HEK293 (cell line): ENCODE measurements at regions not wholly inside any gene's neighbourhood (a gene's known extent, or its start where the extent isn't known, plus 50 kb on each side); places are given as distances from the start of the nearest gene placed in this dataset.

ENCODE experiments used
- KLF8 ChIP-seq: fragments of 450-650 bp; formaldehyde crosslinking; IDR thresholded peaks from 2 replicates; pipeline ENCODE4 v1.5.1; 2016; ENCODE audit warnings: missing biosample characterization, missing genetic modification characterization
- MZF1 ChIP-seq: fragments of 450-650 bp; formaldehyde crosslinking; IDR thresholded peaks from 2 replicates; pipeline ENCODE4 v1.5.1; 2017; ENCODE audit warnings: missing biosample characterization, missing genetic modification characterization, borderline replicate concordance
- ZEB2 ChIP-seq: fragments of 450-650 bp; formaldehyde crosslinking; IDR thresholded peaks from 2 replicates; pipeline ENCODE4 v1.5.1; 2016; ENCODE audit warnings: missing biosample characterization, missing genetic modification characterization
- ZNF138 ChIP-seq: fragments of 450-650 bp; formaldehyde crosslinking; IDR thresholded peaks from 2 replicates; pipeline ENCODE4 v1.5.1; 2016; ENCODE audit warnings: missing biosample characterization, missing genetic modification characterization, borderline replicate concordance
- ZNF214 ChIP-seq: fragments of 450-650 bp; formaldehyde crosslinking; IDR thresholded peaks from 2 replicates; pipeline ENCODE4 v1.5.1; 2017; ENCODE audit warnings: missing biosample characterization, mild to moderate bottlenecking, missing genetic modification characterization, borderline replicate concordance
- ZNF37A ChIP-seq: fragments of 450-650 bp; IDR thresholded peaks from 2 replicates; pipeline ENCODE4 v1.5.1; 2018; ENCODE audit warnings: missing biosample characterization, missing genetic modification characterization
- ZNF548 ChIP-seq: fragments of 450-650 bp; formaldehyde crosslinking; IDR thresholded peaks from 2 replicates; pipeline ENCODE4 v1.5.1; 2016; ENCODE audit warnings: missing biosample characterization, missing genetic modification characterization
- ZNF555 ChIP-seq: fragments of 450-650 bp; formaldehyde crosslinking; conservative IDR thresholded peaks from 2 replicates; pipeline ENCODE4 v1.5.1; 2017; ENCODE audit warnings: missing biosample characterization, mild to moderate bottlenecking, missing genetic modification characterization, inconsistent platforms
- TF ChIP-seq, protein P1 (sequence below): fragments of 450-650 bp; formaldehyde crosslinking; IDR thresholded peaks from 2 replicates; pipeline ENCODE4 v1.5.1; 2017; ENCODE audit warnings: missing biosample characterization, missing genetic modification characterization
- TF ChIP-seq, protein P2 (sequence below): fragments of 450-650 bp; formaldehyde crosslinking; IDR thresholded peaks from 2 replicates; pipeline ENCODE4 v1.5.1; 2017; ENCODE audit warnings: missing biosample characterization, missing genetic modification characterization
- TF ChIP-seq, protein P3 (sequence below): fragments of 450-650 bp; formaldehyde crosslinking; IDR thresholded peaks from 2 replicates; pipeline ENCODE4 v1.5.1; 2016; ENCODE audit warnings: missing biosample characterization, missing genetic modification characterization

DNA sequence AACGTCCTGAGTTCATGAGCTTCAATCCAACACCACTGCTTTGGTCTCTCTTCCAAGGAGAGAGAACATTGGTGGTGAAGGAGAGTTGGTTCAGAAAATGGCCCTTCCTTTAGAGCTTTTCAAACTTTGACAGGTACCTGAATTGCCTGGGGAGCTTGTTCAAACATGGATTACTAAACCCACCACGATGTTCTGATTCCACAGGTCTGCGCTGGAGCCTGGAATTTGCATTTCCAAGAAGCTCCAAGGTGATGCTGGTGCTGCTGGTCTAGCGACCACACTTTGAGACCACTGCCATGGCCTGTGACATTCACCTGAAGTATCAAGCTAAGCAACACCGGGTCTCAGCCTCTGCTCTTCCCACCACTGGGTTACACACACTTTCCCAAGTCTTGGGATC lies 60.2 kb downstream of the GSX1 start:
- TF ChIP-seq, protein P1, sequence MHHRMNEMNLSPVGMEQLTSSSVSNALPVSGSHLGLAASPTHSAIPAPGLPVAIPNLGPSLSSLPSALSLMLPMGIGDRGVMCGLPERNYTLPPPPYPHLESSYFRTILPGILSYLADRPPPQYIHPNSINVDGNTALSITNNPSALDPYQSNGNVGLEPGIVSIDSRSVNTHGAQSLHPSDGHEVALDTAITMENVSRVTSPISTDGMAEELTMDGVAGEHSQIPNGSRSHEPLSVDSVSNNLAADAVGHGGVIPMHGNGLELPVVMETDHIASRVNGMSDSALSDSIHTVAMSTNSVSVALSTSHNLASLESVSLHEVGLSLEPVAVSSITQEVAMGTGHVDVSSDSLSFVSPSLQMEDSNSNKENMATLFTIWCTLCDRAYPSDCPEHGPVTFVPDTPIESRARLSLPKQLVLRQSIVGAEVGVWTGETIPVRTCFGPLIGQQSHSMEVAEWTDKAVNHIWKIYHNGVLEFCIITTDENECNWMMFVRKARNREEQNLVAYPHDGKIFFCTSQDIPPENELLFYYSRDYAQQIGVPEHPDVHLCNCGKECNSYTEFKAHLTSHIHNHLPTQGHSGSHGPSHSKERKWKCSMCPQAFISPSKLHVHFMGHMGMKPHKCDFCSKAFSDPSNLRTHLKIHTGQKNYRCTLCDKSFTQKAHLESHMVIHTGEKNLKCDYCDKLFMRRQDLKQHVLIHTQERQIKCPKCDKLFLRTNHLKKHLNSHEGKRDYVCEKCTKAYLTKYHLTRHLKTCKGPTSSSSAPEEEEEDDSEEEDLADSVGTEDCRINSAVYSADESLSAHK: no peak
- no peak for TF ChIP-seq ZEB2
- TF ChIP-seq, protein P2, sequence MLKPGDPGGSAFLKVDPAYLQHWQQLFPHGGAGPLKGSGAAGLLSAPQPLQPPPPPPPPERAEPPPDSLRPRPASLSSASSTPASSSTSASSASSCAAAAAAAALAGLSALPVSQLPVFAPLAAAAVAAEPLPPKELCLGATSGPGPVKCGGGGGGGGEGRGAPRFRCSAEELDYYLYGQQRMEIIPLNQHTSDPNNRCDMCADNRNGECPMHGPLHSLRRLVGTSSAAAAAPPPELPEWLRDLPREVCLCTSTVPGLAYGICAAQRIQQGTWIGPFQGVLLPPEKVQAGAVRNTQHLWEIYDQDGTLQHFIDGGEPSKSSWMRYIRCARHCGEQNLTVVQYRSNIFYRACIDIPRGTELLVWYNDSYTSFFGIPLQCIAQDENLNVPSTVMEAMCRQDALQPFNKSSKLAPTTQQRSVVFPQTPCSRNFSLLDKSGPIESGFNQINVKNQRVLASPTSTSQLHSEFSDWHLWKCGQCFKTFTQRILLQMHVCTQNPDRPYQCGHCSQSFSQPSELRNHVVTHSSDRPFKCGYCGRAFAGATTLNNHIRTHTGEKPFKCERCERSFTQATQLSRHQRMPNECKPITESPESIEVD (tag by site-specific recombination): no peak
- no peak for TF ChIP-seq ZNF214 (tag by site-specific recombination)
- TF ChIP-seq, protein P3, sequence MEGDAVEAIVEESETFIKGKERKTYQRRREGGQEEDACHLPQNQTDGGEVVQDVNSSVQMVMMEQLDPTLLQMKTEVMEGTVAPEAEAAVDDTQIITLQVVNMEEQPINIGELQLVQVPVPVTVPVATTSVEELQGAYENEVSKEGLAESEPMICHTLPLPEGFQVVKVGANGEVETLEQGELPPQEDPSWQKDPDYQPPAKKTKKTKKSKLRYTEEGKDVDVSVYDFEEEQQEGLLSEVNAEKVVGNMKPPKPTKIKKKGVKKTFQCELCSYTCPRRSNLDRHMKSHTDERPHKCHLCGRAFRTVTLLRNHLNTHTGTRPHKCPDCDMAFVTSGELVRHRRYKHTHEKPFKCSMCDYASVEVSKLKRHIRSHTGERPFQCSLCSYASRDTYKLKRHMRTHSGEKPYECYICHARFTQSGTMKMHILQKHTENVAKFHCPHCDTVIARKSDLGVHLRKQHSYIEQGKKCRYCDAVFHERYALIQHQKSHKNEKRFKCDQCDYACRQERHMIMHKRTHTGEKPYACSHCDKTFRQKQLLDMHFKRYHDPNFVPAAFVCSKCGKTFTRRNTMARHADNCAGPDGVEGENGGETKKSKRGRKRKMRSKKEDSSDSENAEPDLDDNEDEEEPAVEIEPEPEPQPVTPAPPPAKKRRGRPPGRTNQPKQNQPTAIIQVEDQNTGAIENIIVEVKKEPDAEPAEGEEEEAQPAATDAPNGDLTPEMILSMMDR: no peak
- no peak for TF ChIP-seq MZF1 (tag by site-specific recombination)
- no peak for TF ChIP-seq KLF8 (tag by site-specific recombination)
- no peak for TF ChIP-seq ZNF555 (tag by site-specific recombination)
- TF ChIP-seq ZNF138 (tag by site-specific recombination): no peak
- TF ChIP-seq ZNF548 (tag by site-specific recombination): no peak
- TF ChIP-seq ZNF37A: no peak
